Stimulated activated memory B cell treated with anti-CD40 and anti-IgM and Interleukin-4, amounts not matched to agents 10 μg/mL and 1 μg/mL and 100 μg/mL, for 72 hours (primary cell): ENCODE measurements at regions not wholly inside any gene's neighbourhood (a gene's known extent, or its start where the extent isn't known, plus 50 kb on each side); places are given as distances from the start of the nearest gene placed in this dataset.

Experiments used
- ATAC-seq: fragments of 150-1000 bp; cut with Tn5 transposase; 2 replicates; pipeline ENCODE4 v1.10.0; 2021
- H3K27ac Mint-ChIP-seq: one replicate; pipeline ENCODE4 v1.8.0; 2022; ENCODE audit warnings: mild to moderate bottlenecking, mixed read lengths
- H3K27me3 Mint-ChIP-seq: one replicate; pipeline ENCODE4 v1.8.0; 2022; ENCODE audit warnings: mixed read lengths
- H3K36me3 Mint-ChIP-seq: one replicate; pipeline ENCODE4 v1.8.0; 2022; ENCODE audit warnings: mixed read lengths
- H3K4me1 Mint-ChIP-seq: one replicate; pipeline ENCODE4 v1.8.0; 2022; ENCODE audit warnings: mixed read lengths
- H3K4me3 Mint-ChIP-seq: one replicate; pipeline ENCODE4 v1.8.0; 2022; ENCODE audit warnings: mild to moderate bottlenecking, moderate library complexity, mixed read lengths
- H3K9me3 Mint-ChIP-seq: one replicate; pipeline ENCODE4 v1.8.0; 2022; ENCODE audit warnings: mixed read lengths

DNA sequence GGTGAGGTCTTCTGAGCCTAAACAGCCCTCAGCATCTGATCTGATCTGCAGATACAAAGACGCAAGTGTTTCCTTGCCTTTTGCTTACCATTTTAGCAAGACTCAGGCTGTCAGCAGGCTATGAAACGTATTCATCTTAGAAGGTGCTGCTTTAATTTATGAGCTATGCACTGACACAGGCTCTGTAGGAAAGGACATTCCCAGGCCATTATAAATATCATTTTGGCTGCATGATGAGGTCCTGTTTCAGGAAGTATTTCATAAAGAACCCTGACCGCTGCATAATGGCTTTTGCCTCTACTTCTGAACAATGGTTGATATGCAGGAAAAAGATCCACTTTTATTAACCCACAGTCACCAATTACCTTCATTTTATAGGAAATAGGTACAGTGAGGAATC is 98.4 kb upstream of the CAST start:
- Mint-ChIP-seq H3K4me3 (no peak overlapping the region), H3K9me3 (no peaks in the 10 kb centered on the region), H3K36me3 (no peaks in the 10 kb centered on the region), H3K4me1 (peaks cover 9% of the 10 kb centered on the region), H3K27me3 (no peaks in the 10 kb centered on the region), H3K27ac (no peak overlapping the region)
- ATAC-seq: no peak

DNA sequence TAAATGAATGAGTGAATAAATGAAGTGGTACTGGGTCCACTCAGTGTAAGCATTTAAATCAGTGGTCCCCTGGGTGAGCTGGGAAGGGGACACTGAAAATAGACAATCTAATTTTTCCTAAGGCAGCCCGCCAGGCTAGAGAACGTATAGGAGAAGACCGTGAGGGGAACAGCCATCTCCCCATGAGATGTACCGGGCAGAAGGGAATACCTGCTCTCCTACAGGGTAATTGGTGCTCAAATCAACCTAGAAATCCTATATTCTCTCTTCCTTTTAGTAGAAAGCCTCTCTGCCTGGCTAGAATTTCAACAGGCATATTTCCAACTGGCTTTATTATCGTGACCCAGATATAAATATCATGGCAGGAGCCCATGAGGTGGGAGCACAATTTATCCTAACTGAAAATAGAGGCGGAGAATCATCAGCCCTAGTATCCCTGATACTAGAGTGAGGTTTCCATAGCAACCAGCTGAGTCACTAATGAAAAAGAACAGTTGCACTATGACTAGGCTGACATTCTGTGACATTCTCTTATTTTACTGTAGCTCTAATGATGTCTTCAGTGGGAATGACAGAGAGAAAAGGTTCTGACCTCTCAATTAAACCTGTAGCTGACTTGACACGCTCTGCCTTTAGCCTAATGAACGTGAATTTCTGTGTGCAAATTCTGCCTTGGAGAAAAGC is 96.5 kb upstream of the CAST start:
- Mint-ChIP-seq H3K27me3 (no peaks in the 10 kb centered on the region), H3K9me3 (no peaks in the 10 kb centered on the region), H3K36me3 (no peaks in the 10 kb centered on the region), H3K27ac (no peak overlapping the region), H3K4me1 (peaks cover 9% of the 10 kb centered on the region), H3K4me3 (no peak overlapping the region)
- ATAC-seq: no peak

DNA sequence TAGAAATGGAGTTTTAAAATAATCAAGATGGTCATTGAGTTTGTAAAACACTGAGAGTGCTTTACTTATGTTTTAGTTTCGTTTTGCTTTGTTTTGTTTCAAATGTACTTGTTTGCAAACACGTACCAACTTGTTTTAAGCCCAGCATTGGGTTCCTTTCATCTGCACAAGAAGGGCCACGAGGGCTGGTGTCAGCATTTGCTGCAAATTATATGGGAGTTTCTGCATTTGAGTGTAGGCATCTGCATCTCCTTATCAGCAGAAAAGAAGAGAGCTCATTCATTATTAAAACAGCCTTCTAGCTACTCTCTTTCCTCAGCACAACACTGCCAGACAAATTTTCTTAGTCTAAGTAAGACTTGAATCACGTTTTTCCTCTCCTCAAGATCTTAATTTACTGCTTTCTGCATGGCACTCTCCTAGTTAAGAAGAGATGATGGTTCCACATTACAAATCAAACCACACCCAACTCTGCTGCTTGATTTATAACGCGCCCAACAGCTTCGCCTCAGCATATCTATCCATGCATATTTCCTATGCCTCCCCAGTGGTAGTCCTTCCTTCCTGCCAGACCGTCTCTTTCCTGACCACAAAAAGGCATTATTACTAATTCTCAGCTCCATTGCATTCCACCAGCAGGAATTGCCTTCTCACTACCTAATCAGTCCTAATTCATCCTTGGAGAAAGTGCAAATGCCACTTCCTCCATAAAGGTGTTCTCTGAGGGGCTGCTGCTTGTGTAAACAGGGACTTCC is 95.2 kb upstream of the CAST start:
- no peak for ATAC-seq
- H3K4me3 Mint-ChIP-seq: no peak overlapping the region
- H3K27ac Mint-ChIP-seq: no peak overlapping the region
- H3K9me3 Mint-ChIP-seq: no peaks in the 10 kb centered on the region
- H3K36me3 Mint-ChIP-seq: no peaks in the 10 kb centered on the region
- no peaks in the 10 kb centered on the region for H3K27me3 Mint-ChIP-seq
- peaks cover 9% of the 10 kb centered on the region for H3K4me1 Mint-ChIP-seq

DNA sequence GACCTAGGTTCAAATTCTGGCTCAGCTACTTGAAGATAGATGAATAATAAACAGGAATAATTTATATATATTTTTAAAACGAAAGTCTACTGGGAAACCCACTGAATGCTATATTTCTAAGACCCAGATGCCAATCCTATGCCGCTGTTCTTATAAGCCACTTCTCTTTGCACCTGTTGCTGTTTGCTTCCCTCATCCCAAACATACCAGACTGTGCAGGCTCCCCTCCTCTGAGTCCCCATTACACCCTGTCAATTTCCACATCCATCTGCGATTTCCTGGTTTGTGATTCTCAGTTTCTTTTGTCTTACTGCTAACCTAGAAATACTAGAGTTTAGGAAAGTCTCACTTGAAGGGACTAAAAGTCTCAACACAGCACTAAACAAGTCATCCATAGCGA is 92.8 kb upstream of the CAST start:
- H3K9me3 Mint-ChIP-seq: no peaks in the 10 kb centered on the region
- peaks cover 9% of the 10 kb centered on the region for H3K4me1 Mint-ChIP-seq
- no peak overlapping the region for H3K27ac Mint-ChIP-seq
- H3K27me3 Mint-ChIP-seq: no peaks in the 10 kb centered on the region
- H3K4me3 Mint-ChIP-seq: no peak overlapping the region
- ATAC-seq: no peak
- H3K36me3 Mint-ChIP-seq: no peaks in the 10 kb centered on the region

DNA sequence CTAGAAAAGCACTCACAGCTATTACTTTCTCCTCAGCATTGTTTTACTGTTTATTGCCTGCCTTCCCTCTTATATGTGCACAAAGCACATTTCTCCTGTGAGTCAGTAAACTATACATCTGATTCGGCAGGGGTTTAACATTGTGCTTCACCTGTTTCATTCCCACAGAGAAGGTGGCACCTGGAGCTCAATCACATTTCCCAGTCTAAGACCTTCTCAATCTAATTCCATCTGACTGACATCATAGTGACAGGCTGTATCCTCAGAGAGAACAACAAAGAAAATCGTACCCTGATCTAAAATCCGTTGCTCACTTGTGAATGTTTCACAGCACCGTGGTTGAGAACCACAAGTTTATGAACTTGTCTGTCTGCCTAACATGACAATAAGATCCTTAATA is 92.4 kb upstream of the CAST start:
- Mint-ChIP-seq H3K4me1 (peaks cover 9% of the 10 kb centered on the region), H3K9me3 (no peaks in the 10 kb centered on the region), H3K36me3 (no peaks in the 10 kb centered on the region), H3K4me3 (no peak overlapping the region), H3K27ac (no peak overlapping the region), H3K27me3 (no peaks in the 10 kb centered on the region)
- no peak for ATAC-seq

DNA sequence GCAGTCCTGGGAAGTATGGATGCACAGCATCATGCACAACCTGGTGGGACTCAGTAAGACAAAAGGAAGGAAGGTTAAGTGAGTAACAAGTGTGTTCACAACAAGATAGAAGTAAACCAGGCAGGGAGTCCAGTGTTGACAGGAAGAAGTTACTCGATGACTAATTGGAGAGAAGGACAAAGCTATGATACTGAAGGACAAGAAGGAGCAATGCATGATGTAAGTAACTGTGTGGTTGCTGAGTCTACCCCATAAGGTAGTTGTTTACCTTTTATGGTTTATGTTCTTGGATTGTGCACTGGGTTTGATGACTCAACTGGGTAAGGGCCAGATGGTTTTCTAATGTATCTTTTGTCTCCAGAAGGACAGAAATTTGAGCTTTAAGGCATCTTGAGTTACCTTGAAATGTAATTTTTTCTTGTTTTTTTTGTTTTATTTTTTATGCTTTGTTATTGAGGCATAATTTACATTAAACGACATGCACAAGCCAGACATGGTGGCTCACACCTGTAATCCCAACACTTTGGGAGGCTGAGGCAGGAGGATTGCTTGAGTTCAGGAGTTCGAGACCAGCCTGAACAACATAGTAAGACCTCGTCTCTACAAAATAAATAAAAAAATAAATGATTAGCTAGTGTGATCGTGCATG is 89.2 kb upstream of the CAST start:
- Mint-ChIP-seq H3K27me3 (peaks cover 15% of the 10 kb centered on the region), H3K27ac (no peak overlapping the region), H3K9me3 (no peaks in the 10 kb centered on the region), H3K4me1 (no peaks in the 10 kb centered on the region), H3K4me3 (no peak overlapping the region), H3K36me3 (no peaks in the 10 kb centered on the region)
- peak; percentile 17 for ATAC-seq

DNA sequence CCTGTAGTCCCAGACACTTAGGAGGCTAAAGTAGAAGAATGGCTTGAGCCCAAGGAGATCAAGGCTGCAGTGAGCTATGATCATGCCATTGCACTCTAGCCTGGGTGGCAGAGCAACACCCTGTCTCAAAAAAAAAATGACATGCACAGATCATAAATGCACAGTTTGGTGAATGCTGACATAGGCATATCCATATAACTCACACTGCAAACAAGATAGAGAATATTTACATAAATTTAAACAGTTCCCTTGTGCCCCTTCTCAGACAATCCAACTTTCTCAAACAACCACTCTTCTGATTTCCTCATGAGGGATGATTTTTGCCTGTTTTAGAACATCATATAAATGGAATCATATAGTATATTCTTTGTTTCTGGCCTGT is 88.7 kb upstream of the CAST start:
- no peaks in the 10 kb centered on the region for H3K4me1 Mint-ChIP-seq
- H3K36me3 Mint-ChIP-seq: no peaks in the 10 kb centered on the region
- no peak for ATAC-seq
- H3K27ac Mint-ChIP-seq: no peak overlapping the region
- no peaks in the 10 kb centered on the region for H3K9me3 Mint-ChIP-seq
- peaks cover 20% of the 10 kb centered on the region for H3K27me3 Mint-ChIP-seq
- H3K4me3 Mint-ChIP-seq: no peak overlapping the region

DNA sequence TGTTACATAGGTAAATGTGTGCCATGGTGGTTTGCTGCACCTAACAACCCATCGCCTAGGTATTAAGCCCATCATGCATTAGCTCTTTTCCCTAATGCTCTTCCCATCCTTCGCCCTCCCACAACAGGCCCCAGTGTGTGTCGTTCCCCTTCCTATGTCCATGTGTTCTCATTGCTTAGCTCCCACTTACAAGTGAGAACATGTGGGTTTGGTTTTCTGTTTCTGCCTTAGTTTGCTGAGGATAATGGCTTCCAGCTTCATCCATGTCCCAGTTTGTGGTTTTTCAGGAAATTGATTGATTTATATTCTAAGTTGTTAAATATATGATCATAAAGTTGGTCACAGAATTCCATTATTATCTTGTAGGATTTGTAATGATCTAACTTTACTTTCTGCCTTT is 85.3 kb upstream of the CAST start:
- no peaks in the 10 kb centered on the region for H3K9me3 Mint-ChIP-seq
- no peak for ATAC-seq
- H3K4me3 Mint-ChIP-seq: no peak overlapping the region
- no peaks in the 10 kb centered on the region for H3K4me1 Mint-ChIP-seq
- H3K36me3 Mint-ChIP-seq: no peaks in the 10 kb centered on the region
- H3K27me3 Mint-ChIP-seq: peaks cover 26% of the 10 kb centered on the region
- no peak overlapping the region for H3K27ac Mint-ChIP-seq

DNA sequence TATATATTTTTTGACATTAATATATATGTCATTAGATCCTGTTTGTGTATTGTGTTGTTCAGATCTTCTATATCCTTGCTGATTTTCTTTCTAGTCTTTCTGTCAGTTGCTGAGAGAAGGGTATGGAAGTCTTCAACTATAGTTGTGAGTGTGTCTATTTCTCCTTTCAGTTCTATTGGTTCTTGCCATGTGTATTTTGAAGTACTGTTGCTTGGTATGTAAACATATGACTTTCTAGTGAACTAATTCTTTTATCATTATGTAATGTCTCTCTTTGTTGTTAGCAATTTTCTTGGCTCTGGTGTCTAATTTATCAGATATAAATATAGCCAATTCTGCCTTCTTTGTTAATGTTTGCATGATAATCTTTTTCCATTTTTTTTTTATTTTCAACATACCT is 84.3 kb upstream of the CAST start:
- Mint-ChIP-seq H3K27ac (no peak overlapping the region), H3K36me3 (no peaks in the 10 kb centered on the region), H3K4me1 (no peaks in the 10 kb centered on the region), H3K4me3 (no peak overlapping the region), H3K27me3 (peaks cover 36% of the 10 kb centered on the region), H3K9me3 (no peaks in the 10 kb centered on the region)
- ATAC-seq: no peak

DNA sequence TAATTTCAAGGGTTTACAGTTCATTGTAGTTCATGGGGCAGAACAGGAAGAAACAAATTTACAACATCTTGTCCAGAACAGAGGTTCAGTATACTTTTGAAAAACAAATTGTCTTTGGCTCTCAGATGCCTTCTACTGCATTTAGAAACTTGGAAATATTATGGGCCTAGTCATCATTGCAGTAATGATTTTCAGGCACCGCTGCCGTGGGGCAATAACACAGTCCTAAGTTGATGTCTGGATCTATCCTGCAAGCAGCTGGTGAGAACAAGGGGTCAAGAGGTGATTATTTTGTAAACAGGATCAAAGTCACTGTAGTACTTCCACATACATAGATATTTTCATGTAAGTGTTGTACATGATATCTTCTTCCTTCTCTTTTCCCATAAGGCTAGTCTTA is 82.5 kb upstream of the CAST start:
- Mint-ChIP-seq H3K36me3 (no peaks in the 10 kb centered on the region), H3K4me3 (no peak overlapping the region), H3K4me1 (peaks cover 7% of the 10 kb centered on the region), H3K9me3 (peaks cover 2% of the 10 kb centered on the region), H3K27ac (no peak overlapping the region), H3K27me3 (peaks cover 54% of the 10 kb centered on the region)
- no peak for ATAC-seq

DNA sequence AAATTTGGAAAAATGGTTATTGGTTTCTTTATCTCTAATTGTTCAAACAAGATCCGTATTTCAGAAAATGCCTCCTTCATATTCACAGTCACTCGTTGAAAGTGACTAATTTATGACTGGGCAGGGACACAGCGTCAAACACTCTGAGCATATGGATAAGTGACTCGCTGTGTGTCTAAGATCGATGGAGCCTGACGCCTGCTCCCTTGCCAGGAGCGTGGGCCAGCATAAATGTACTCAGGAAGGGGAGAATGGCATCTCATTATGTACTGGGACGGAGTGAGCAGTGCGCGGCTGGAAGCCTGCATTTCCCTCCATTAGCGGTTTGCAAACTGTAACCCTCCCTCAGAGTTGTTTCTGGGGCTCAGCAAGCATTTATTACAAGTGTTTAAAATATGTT is 79.8 kb upstream of the CAST start:
- H3K27ac Mint-ChIP-seq: no peak overlapping the region
- no peak for ATAC-seq
- H3K4me3 Mint-ChIP-seq: no peak overlapping the region
- peaks cover 9% of the 10 kb centered on the region for H3K4me1 Mint-ChIP-seq
- no peaks in the 10 kb centered on the region for H3K36me3 Mint-ChIP-seq
- peaks cover 2% of the 10 kb centered on the region for H3K9me3 Mint-ChIP-seq
- H3K27me3 Mint-ChIP-seq: peaks cover 61% of the 10 kb centered on the region

DNA sequence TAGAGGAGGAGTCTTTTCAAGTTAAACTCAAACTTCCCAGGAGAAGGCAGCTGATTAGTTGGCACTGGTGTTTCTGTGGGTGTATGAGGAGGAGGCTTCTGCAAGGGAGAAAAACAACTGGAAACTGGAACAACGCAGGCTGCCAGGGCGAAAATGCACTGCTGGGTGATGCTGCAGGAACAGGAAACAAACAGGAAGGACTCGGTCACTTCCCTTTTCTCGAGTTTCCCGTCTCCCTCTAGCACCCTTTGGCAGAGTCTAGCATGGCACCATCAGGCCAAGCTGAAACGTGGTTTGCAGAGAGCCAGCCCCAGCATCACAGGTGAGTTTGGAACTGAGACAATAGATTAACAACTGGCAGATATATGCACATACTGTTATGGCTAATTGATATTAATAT is 77.5 kb upstream of the CAST start:
- Mint-ChIP-seq H3K27ac (no peak overlapping the region), H3K36me3 (no peaks in the 10 kb centered on the region), H3K9me3 (peaks cover 2% of the 10 kb centered on the region), H3K4me1 (peaks cover 9% of the 10 kb centered on the region), H3K27me3 (peaks cover 47% of the 10 kb centered on the region), H3K4me3 (no peak overlapping the region)
- ATAC-seq: no peak

DNA sequence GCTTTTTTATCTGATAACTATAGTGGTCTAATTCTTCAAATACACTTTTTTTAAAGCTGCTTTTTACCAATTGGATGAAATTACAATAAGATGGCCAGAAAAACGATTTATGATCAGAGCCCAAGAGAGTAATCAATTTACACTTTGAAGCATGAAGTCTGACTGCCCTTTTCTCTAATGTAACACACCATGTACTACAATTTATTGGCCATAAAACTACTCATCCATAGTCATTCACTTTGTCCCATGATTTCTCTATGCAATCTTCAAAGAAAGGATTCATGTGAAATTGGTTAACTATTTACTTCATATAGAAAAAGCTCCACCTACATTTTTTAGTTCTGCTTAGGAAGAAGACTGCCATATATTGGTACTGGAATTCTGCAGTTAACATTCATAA is 73.6 kb upstream of the CAST start:
- Mint-ChIP-seq H3K27me3 (peaks cover 39% of the 10 kb centered on the region), H3K4me3 (no peak overlapping the region), H3K36me3 (no peaks in the 10 kb centered on the region), H3K9me3 (peaks cover 2% of the 10 kb centered on the region), H3K4me1 (peaks cover 9% of the 10 kb centered on the region), H3K27ac (no peak overlapping the region)
- ATAC-seq: no peak

DNA sequence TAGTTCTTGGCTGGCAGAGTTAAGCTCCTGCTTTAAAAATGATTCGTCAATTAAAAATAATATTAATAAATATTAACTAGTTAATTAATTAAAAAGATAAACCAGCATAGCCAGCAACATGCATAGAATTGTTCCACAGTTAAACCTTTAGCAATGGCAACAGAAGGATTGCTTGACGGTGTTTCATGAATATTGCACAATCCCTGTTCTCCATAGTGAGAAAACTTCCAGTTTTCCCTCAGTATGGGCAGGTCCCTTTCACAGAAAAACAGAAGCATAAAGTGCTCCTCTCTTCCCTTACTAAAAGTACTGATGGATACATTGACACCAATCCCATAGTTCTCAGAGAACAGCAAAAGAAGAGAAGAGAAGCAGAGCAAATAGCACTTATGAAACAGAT is 71.4 kb upstream of the CAST start:
- no peaks in the 10 kb centered on the region for H3K9me3 Mint-ChIP-seq
- ATAC-seq: no peak
- no peaks in the 10 kb centered on the region for H3K4me1 Mint-ChIP-seq
- peaks cover 27% of the 10 kb centered on the region for H3K27me3 Mint-ChIP-seq
- H3K27ac Mint-ChIP-seq: no peak overlapping the region
- no peaks in the 10 kb centered on the region for H3K36me3 Mint-ChIP-seq
- no peak overlapping the region for H3K4me3 Mint-ChIP-seq

DNA sequence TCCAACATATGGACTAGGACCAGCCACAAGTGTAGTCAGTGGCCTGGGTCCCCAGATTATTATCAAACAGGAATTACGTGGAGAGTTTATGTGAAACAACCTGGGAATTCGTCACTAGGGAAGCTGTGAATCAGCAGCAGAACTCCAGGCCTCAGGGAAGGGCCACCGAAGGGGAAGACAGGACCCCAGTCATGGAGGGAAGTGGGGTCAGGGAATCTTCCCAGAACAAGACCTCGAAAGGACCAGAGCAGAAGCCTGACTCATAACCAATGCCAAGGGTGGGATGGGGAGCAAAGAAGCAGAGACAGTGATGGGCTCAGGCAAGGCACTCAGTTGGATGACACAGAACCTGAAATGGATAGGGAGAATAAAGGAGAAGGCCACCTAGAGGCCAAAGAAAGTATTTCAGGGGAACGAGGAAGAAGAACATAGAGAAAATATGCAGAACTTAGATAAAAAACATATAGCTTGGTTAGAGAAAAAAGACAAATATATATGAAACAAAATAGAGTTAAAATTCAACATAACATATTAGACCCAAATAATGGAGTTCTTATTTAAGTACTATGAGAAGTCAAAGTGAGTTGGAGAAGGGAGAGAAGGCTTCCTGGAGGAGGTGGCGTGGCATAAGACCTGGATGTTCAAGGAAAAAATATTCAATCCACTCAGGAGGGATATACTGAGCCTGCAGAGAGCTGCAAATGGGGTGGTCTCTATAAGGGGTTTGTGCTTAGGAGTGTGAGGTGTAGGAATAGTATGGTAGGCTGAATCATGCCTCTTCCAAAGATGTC is 66.7 kb upstream of the CAST start:
- Mint-ChIP-seq H3K27me3 (peaks cover 23% of the 10 kb centered on the region), H3K36me3 (no peaks in the 10 kb centered on the region), H3K27ac (no peak overlapping the region), H3K4me3 (no peak overlapping the region), H3K4me1 (no peaks in the 10 kb centered on the region), H3K9me3 (no peaks in the 10 kb centered on the region)
- no peak for ATAC-seq
